ENCODE measurements at regions not wholly inside any gene's neighbourhood (a gene's known extent, or its start where the extent isn't known, plus 50 kb on each side); places are given as distances from the start of the nearest gene placed in this dataset.

DNA sequence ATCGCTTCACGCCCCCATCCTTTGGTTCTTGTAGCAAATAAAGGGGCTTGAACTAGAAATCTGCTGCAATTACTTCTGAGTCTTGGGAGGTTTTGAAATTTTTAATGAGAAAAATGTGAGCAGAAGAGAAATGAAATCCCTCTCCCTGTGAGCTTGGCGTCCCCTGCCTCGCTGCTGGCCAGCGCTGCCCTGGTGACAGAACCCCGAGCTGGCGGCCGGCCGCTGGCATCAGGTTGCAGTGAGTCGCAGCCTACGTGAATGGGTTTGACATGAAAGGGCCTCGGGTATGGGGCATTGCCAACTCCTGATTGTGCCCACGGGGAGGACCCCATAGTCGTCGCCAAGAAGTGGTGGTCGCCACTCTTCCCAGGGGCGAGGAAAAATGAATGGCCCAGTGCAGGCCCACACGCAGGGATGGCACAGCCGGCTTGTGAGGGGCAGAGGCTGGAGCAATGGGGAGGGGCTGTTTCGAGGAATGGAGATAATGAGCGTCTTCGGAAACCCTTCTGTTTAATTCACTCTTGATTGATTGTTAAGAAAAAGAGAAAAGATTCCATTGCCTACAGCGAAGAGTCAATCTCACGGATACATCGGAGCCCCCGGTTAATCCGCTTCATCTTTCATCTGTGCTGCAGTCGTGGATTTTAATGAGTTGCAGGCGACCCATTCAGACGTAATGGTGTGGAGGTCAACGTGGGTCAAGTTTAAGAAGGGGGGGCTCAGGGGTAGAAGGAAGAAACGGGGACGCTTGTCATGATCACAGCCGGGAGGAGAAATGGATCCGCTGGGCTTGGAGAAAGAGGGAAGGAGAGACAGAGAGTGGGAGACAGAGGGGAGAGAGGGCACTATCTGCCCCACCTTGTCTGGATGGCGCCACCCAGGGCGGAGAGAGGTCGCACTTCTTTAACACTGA is 380.1 kb downstream of the THBS2 start:
- TF ChIP-seq ELF4 (IDR thresholded peaks at IDR 0.05) (no peak), HDGF (IDR thresholded peaks at IDR 0.05; ENCODE audit: borderline replicate concordance) (no peak), NFRKB (IDR thresholded peaks at IDR 0.05) (no peak), SP1 (IDR thresholded peaks at IDR 0.05) (no peak), FOXK2 (IDR thresholded peaks at IDR 0.05) (no peak), FOXA1 (IDR thresholded peaks at IDR 0.05) (no peak)
- TF ChIP-seq, protein P1, sequence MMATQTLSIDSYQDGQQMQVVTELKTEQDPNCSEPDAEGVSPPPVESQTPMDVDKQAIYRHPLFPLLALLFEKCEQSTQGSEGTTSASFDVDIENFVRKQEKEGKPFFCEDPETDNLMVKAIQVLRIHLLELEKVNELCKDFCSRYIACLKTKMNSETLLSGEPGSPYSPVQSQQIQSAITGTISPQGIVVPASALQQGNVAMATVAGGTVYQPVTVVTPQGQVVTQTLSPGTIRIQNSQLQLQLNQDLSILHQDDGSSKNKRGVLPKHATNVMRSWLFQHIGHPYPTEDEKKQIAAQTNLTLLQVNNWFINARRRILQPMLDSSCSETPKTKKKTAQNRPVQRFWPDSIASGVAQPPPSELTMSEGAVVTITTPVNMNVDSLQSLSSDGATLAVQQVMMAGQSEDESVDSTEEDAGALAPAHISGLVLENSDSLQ (IDR thresholded peaks at IDR 0.05) = no peak
